GM10266 (cell line): ENCODE measurements at regions not wholly inside any gene's neighbourhood (a gene's known extent, or its start where the extent isn't known, plus 50 kb on each side); places are given as distances from the start of the nearest gene placed in this dataset.

Experiments used
- DNase-seq: peaks from one replicate; pipeline ENCODE4 v3.0.0; 2012; ENCODE audit errors: extremely low spot score
- CTCF ChIP-seq: IDR thresholded peaks from 2 replicates; pipeline ENCODE4 v1.5.1; 2012; ENCODE audit warnings: mild to moderate bottlenecking, low read depth; ENCODE audit not compliant: control insufficient read depth, insufficient read depth; ENCODE audit errors: missing control alignments

- DNase-seq: no peak
- TF ChIP-seq CTCF: no peak
These were observed 156.1 kb upstream of the ANKRD55 start for GRCh38 chr5:56389261-56389660.

- DNase-seq: no peak
- TF ChIP-seq CTCF: no peak
These were observed 155.3 kb upstream of the ANKRD55 start for GRCh38 chr5:56388229-56388985.

GRCh38 chr5:56386046-56386445 is 152.9 kb upstream of the ANKRD55 start:
- no peak for DNase-seq
- no peak for TF ChIP-seq CTCF

GRCh38 chr5:56384186-56384585 is 151.1 kb upstream of the ANKRD55 start:
- no peak for TF ChIP-seq CTCF
- no peak for DNase-seq

- no peak for DNase-seq
- no peak for TF ChIP-seq CTCF
These were observed 150.6 kb upstream of the ANKRD55 start for GRCh38 chr5:56383761-56384160.

- no peak for TF ChIP-seq CTCF
- DNase-seq: no peak
These were observed 149.8 kb upstream of the ANKRD55 start for GRCh38 chr5:56382896-56383295.

GRCh38 chr5:56377573-56377972 is 144.4 kb upstream of the ANKRD55 start:
- DNase-seq: no peak
- no peak for TF ChIP-seq CTCF
